CD14-positive monocyte (primary cell): ENCODE measurements at regions not wholly inside any gene's neighbourhood (a gene's known extent, or its start where the extent isn't known, plus 50 kb on each side); places are given as distances from the start of the nearest gene placed in this dataset.

Source experiments
- DNase-seq, 3 donors: peaks; one replicate each; pipeline ENCODE4 v3.0.0-alpha.2; 2011 to 2022
- H2AFZ ChIP-seq: 2 replicates; pipeline ENCODE4 v1.6.0; 2012; ENCODE audit warnings: mild to moderate bottlenecking, low read depth, low read length, inconsistent platforms; ENCODE audit not compliant: insufficient read depth, poor library complexity, severe bottlenecking
- H3K27ac ChIP-seq, 2 donors: 1 replicate in 1 of 2; 2 replicates in 1 of 2; pipeline ENCODE4 v1.5.1; 2012 to 2013; ENCODE audit warnings: low read length in 2 of 2, control low read depth in 1 of 2, inconsistent platforms in 1 of 2, low read depth in 1 of 2, mild to moderate bottlenecking in 1 of 2
- H3K27me3 ChIP-seq, 2 donors: one replicate each; pipeline versions ENCODE4 v1.6.0 to v1.6.1; 2011 to 2013; ENCODE audit warnings: low read length in 2 of 2; ENCODE audit not compliant: control insufficient read depth in 2 of 2, insufficient read depth in 2 of 2
- H3K36me3 ChIP-seq, 2 donors: replicated peaks in 1 of 2; 1 replicate in 1 of 2; 2 replicates in 1 of 2; pipeline versions ENCODE4 v1.5.1 to v1.6.1; 2012 to 2013; ENCODE audit warnings: low read length in 2 of 2, control low read depth in 1 of 2, inconsistent platforms in 1 of 2, mild to moderate bottlenecking in 1 of 2; ENCODE audit not compliant: insufficient read depth in 2 of 2, control insufficient read depth in 1 of 2
- H3K4me1 ChIP-seq, 2 donors: 1 replicate in 1 of 2; 2 replicates in 1 of 2; pipeline versions ENCODE4 v1.5.1 to v1.6.1; 2012 to 2013; ENCODE audit warnings: low read length in 2 of 2, control low read depth in 1 of 2, inconsistent platforms in 1 of 2, mild to moderate bottlenecking in 1 of 2, moderate library complexity in 1 of 2; ENCODE audit not compliant: insufficient read depth in 2 of 2, control insufficient read depth in 1 of 2
- H3K4me2 ChIP-seq: replicated peaks from 2 replicates; pipeline ENCODE3; 2012; ENCODE audit warnings: low read length, moderate library complexity, mild to moderate bottlenecking; ENCODE audit not compliant: poor library complexity, severe bottlenecking; ENCODE audit errors: extremely low read depth
- H3K4me3 ChIP-seq, 3 experiments: fragments of 200-600 bp in 1 of 3; sonication (generic) in 1 of 3; replicated peaks in 1 of 3; 1 replicate in 2 of 3; 2 replicates in 1 of 3; pipeline ENCODE4 v1.5.1; 2011 to 2013; ENCODE audit warnings: low read length in 3 of 3, mild to moderate bottlenecking in 3 of 3, control low read depth in 2 of 3, low read depth in 2 of 3, inconsistent platforms in 1 of 3, moderate library complexity in 1 of 3
- H3K79me2 ChIP-seq: 2 replicates; pipeline ENCODE4 v1.6.0; 2012; ENCODE audit warnings: mild to moderate bottlenecking, control low read depth, inconsistent platforms, low read length, moderate library complexity; ENCODE audit not compliant: insufficient read depth
- H3K9ac ChIP-seq: 2 replicates; pipeline ENCODE4 v1.6.0; 2017; ENCODE audit warnings: low read length, mild to moderate bottlenecking; ENCODE audit not compliant: insufficient read depth, poor library complexity, severe bottlenecking
- H3K9me3 ChIP-seq, 2 donors: replicated peaks in 1 of 2; 1 replicate in 1 of 2; 2 replicates in 1 of 2; pipeline versions ENCODE4 v1.5.1 to v1.6.1; 2012 to 2013; ENCODE audit warnings: low read length in 2 of 2, control low read depth in 1 of 2; ENCODE audit not compliant: control insufficient read depth in 1 of 2, insufficient read depth in 1 of 2
- H4K20me1 ChIP-seq: 2 replicates; pipeline ENCODE4 v1.6.0; 2012; ENCODE audit warnings: mild to moderate bottlenecking, low read length, control low read depth, moderate library complexity; ENCODE audit not compliant: insufficient read depth
- H3K27ac Mint-ChIP-seq, 7 donors: one replicate each; pipeline ENCODE4 v1.8.0; 2020; ENCODE audit warnings: mild to moderate bottlenecking in 7 of 7, mixed read lengths in 7 of 7, moderate library complexity in 6 of 7, inconsistent platforms in 2 of 7
- H3K27me3 Mint-ChIP-seq, 3 donors: one replicate each; pipeline ENCODE4 v1.8.0; 2021 to 2022; ENCODE audit warnings: low read depth in 3 of 3, mild to moderate bottlenecking in 3 of 3, mixed read lengths in 3 of 3, moderate library complexity in 3 of 3, inconsistent platforms in 1 of 3
- H3K36me3 Mint-ChIP-seq, 2 donors: one replicate each; pipeline ENCODE4 v1.8.0; 2020; ENCODE audit warnings: mixed read lengths in 2 of 2, inconsistent platforms in 1 of 2, mild to moderate bottlenecking in 1 of 2
- H3K4me1 Mint-ChIP-seq: one replicate; pipeline ENCODE4 v1.8.0; 2020; ENCODE audit warnings: mild to moderate bottlenecking, mixed read lengths
- H3K4me3 Mint-ChIP-seq, 2 donors: one replicate each; pipeline ENCODE4 v1.8.0; 2020; ENCODE audit warnings: mild to moderate bottlenecking in 2 of 2, mixed read lengths in 2 of 2, moderate library complexity in 1 of 2
- H3K9me3 Mint-ChIP-seq, 7 donors: one replicate each; pipeline ENCODE4 v1.8.0; 2020 to 2022; ENCODE audit warnings: mixed read lengths in 7 of 7, mild to moderate bottlenecking in 6 of 7, moderate library complexity in 6 of 7, inconsistent platforms in 2 of 7
- CTCF ChIP-seq: fragments of 200-600 bp; IDR thresholded peaks from one replicate; pipeline ENCODE4 v1.8.0; 2022; ENCODE audit warnings: antibody characterized with exemption, mild to moderate bottlenecking
- WGBS: methylation state at CpG from one replicate; pipeline ENCODE4 v1.1.5; 2013; ENCODE audit warnings: missing lambda C conversion rate; ENCODE audit not compliant: insufficient coverage; 5-methylcytosine and 5-hydroxymethylcytosine counted together
- intact Hi-C, 2 donors: fragments of 100-400 bp; cut with micrococcal nuclease; formaldehyde crosslinking; loops; one replicate each; pipeline versions ENCODE4 v1.15.0 to v1.15.1; 2023

GRCh38 chrX:9211269-9211668 lies 177.3 kb upstream of the FAM9B start:
- Mint-ChIP-seq H3K4me3 (no peak overlapping the region), H3K4me1 (peaks cover 11% of the 10 kb centered on the region), H3K36me3 (no peaks in the 10 kb centered on the region), H3K9me3 (peaks cover 0 to 20% (median 11%) of the 10 kb centered on the region in 7 donors), H3K27ac (no peak overlapping the region), H3K27me3 (peaks cover 13 to 25% (median 16%) of the 10 kb centered on the region in 3 donors)
- no peak overlapping the region for H3K9ac ChIP-seq
- WGBS, result no CpG with 5 or more reads among the region's 7 CpGs
- no peaks in the 10 kb centered on the region for H3K36me3 ChIP-seq
- H4K20me1 ChIP-seq, result no peaks in the 10 kb centered on the region
- no peak overlapping the region for H3K4me2 ChIP-seq
- intact Hi-C loops, result no loop called here
- H3K79me2 ChIP-seq, result no peaks in the 10 kb centered on the region
- TF ChIP-seq CTCF, result no peak
- H3K27ac ChIP-seq, result no peak overlapping the region
- peaks cover 9 to 36% of the 10 kb centered on the region in 2 donors for H3K27me3 ChIP-seq
- DNase-seq, result peak in 1 of 3 donors; percentile 3
- no peak overlapping the region for H3K4me3 ChIP-seq
- peaks cover 0 to 12% of the 10 kb centered on the region in 2 donors for H3K9me3 ChIP-seq
- H2AFZ ChIP-seq, result no peak overlapping the region
- H3K4me1 ChIP-seq, result no peaks in the 10 kb centered on the region

GRCh38 chrX:9221781-9222180 lies 187.9 kb upstream of the FAM9B start:
- DNase-seq, result no peak
- H3K27ac Mint-ChIP-seq, result no peak overlapping the region
- Histone ChIP-seq H3K36me3 (no peaks in the 10 kb centered on the region), H3K9me3 (peaks cover 0 to 8% of the 10 kb centered on the region in 2 donors), H3K4me3 (no peak overlapping the region), H3K9ac (no peak overlapping the region), H4K20me1 (no peaks in the 10 kb centered on the region), H3K4me2 (no peak overlapping the region), H3K27me3 (peaks cover 0 to 19% of the 10 kb centered on the region in 2 donors), H2AFZ (no peak overlapping the region), H3K4me1 (no peaks in the 10 kb centered on the region), H3K27ac (no peak overlapping the region), H3K79me2 (no peaks in the 10 kb centered on the region)
- no peaks in the 10 kb centered on the region for H3K36me3 Mint-ChIP-seq
- peaks cover 0 to 11% (median 5%) of the 10 kb centered on the region in 7 donors for H3K9me3 Mint-ChIP-seq
- no CpG with 5 or more reads among the region's 5 CpGs for WGBS
- peaks cover 0 to 27% (median 3%) of the 10 kb centered on the region in 3 donors for H3K27me3 Mint-ChIP-seq
- H3K4me1 Mint-ChIP-seq, result no peaks in the 10 kb centered on the region
- intact Hi-C loops, result no loop called here
- TF ChIP-seq CTCF, result no peak
- no peak overlapping the region for H3K4me3 Mint-ChIP-seq
